ENCODE measurements at regions not wholly inside any gene's neighbourhood (a gene's known extent, or its start where the extent isn't known, plus 50 kb on each side); places are given as distances from the start of the nearest gene placed in this dataset.

- TF ChIP-seq MED1 (CRISPR knock-in tag; IDR thresholded peaks at IDR 0.05; ENCODE audit: borderline replicate concordance): no peak
- no peak for TF ChIP-seq ARID3B (CRISPR knock-in tag; IDR thresholded peaks at IDR 0.05; ENCODE audit: borderline replicate concordance)
- TF ChIP-seq CTCF (IDR thresholded peaks at IDR 0.05 in 2 of 3, conservative IDR thresholded peaks at IDR 0.05 in 1 of 3; ENCODE audit: insufficient read depth in 2 of 3, low read depth in 1 of 3, low read length in 3 of 3): no peak
- TF ChIP-seq ZNF3 (CRISPR knock-in tag; IDR thresholded peaks at IDR 0.05): no peak
- no peak for TF ChIP-seq POLR2AphosphoS5 (IDR thresholded peaks at IDR 0.05; ENCODE audit: control insufficient read depth, insufficient read depth, low read depth, low read length)
- TF ChIP-seq ZNF551 (CRISPR knock-in tag; IDR thresholded peaks at IDR 0.05): no peak
Measured at GRCh38 chr4:38409852-38410251, 254.1 kb upstream of the KLF3 start.

Measured in K562 (cell line).